Heart right ventricle (tissue), 16 donors: ENCODE measurements at regions not wholly inside any gene's neighbourhood (a gene's known extent, or its start where the extent isn't known, plus 50 kb on each side); places are given as distances from the start of the nearest gene placed in this dataset.

Source experiments
- ATAC-seq, 8 donors: fragments of 200-7000 bp; cut with Tn5 transposase; one replicate each; pipeline ENCODE4 v1.9.1; 2020; ENCODE audit warnings: mild to moderate bottlenecking in 8 of 8, moderate library complexity in 8 of 8, moderate number of reproducible peaks in 1 of 8
- DNase-seq, 2 donors: peaks; one replicate each; pipeline ENCODE4 v3.0.0-alpha.2; 2020
- H3K27ac ChIP-seq, 10 donors: fragments of 200-600 bp; sonication (generic) in 2 of 10; one replicate each; pipeline versions ENCODE4 v1.5.0 to v1.8.0; 2020 to 2022; ENCODE audit warnings: mild to moderate bottlenecking in 3 of 10
- H3K27me3 ChIP-seq, 7 donors: fragments of 200-600 bp; one replicate each; pipeline ENCODE4 v1.8.0; 2021 to 2022; ENCODE audit warnings: mild to moderate bottlenecking in 2 of 7
- H3K36me3 ChIP-seq, 9 donors: fragments of 200-600 bp; sonication (generic) in 1 of 9; one replicate each; pipeline versions ENCODE4 v1.5.0 to v1.8.0; 2020 to 2022; ENCODE audit warnings: mild to moderate bottlenecking in 2 of 9
- H3K4me1 ChIP-seq, 9 donors: fragments of 200-600 bp; sonication (generic) in 1 of 9; one replicate each; pipeline versions ENCODE4 v1.5.0 to v1.8.0; 2020 to 2022; ENCODE audit warnings: mild to moderate bottlenecking in 4 of 9
- H3K4me3 ChIP-seq, 10 donors: fragments of 200-600 bp; sonication (generic) in 2 of 10; one replicate each; pipeline versions ENCODE4 v1.5.0 to v1.8.0; 2020 to 2022; ENCODE audit warnings: mild to moderate bottlenecking in 7 of 10, moderate library complexity in 2 of 10
- H3K9me3 ChIP-seq, 11 donors: fragments of 200-600 bp in 10 of 11; sonication (generic) in 2 of 11; one replicate each; pipeline versions ENCODE4 v1.5.0 to v1.8.0; 2013 to 2022; ENCODE audit warnings: mild to moderate bottlenecking in 2 of 11, control low read depth in 1 of 11, moderate library complexity in 1 of 11
- WGBS, 2 donors: extraction: QIAGEN DNeasy Blood & Tissue Kit; methylation state at CpG; one replicate each; pipeline ENCODE4 v1.1.7; 2013; ENCODE audit warnings: inconsistent platforms in 1 of 2; 5-methylcytosine and 5-hydroxymethylcytosine counted together
- intact Hi-C, 10 donors: fragments of 100-400 bp; cut with DNase I; formaldehyde crosslinking; loops; one replicate each; pipeline versions ENCODE4 v1.11.1 to v1.14.2; 2022
- TF ChIP-seq, protein P1 (sequence below), 9 donors: fragments of 200-600 bp; sonication (generic) in 2 of 9; IDR thresholded peaks; one replicate each; pipeline versions ENCODE4 v1.5.0 to v1.8.0; 2021 to 2022; ENCODE audit warnings: antibody characterized with exemption in 9 of 9, mild to moderate bottlenecking in 5 of 9, moderate library complexity in 1 of 9
- donor health status: Arrhythmogenic right ventricular cardiomyopathy.
- donor health status: ischemic (EF 13 %, LVEDD 7.1; RV severe dilation, severe dysfunction).
- donor health status: healthy with polysubstance abuse.
- donor health status: DM: no; HTN: yes; CAD: no.
- donor health status: DM: no; HTN: no; CAD: no.
- donor health status: ischemic (EF 25% LVEDD 6.9; RV normal size, moderate dysfunction).
- donor health status: ischemic (EF 25% LVEDD 5.7; RV mildly dilated, moderate dysfunction).
- donor health status: healthy.
- donor health status: DM: yes; HTN: yes; CAD: no.
- donor health status: Ischemic cardiomyopathy.
- donor health status: ischemic (EF 35%, LVEDD 5.7; RV mildly dilated, moderate dysfunction).
- donor health status: nonischemic (EF 11% LVEDD 7.7; RV severe dilation, severe dysfunction).
- donor health status: DM: yes; HTN: yes; CAD: no.
- donor health status: PGD.
- donor health status: ischemic (EF 29% LVEDD 5.4; RV normal size, mild dysfunction).
- donor health status: nonischemic (EF 23%, LVEDD 6.1; RV moderate dilation, normal function).

DNA sequence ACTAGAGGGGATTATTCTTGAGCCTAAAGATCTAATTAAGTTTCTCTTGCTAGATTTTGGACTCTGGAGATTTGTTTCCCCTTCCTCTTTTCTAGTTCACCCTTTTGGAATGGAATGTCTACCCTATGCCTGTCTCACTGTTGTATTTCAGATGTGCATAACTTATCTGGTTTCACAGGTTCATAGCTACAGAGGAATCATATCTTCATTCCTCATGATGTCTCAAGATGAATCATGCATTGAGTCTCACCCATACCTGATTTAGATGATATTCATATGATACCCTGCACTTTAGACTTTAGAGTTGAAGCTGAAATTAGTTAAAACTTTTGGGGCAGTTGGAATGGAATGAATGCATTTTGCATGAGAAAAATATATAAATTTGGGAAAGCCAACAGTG is 246.7 kb downstream of the HS3ST1 start:
- no peaks in the 10 kb centered on the region for H3K4me1 ChIP-seq
- H3K27me3 ChIP-seq, result peaks cover 0 to 5% (median 0%) of the 10 kb centered on the region in 7 donors
- intact Hi-C loops, result no loop called here
- ATAC-seq (no peak), DNase-seq (no peak)
- H3K9me3 ChIP-seq, result no peaks in the 10 kb centered on the region
- no peaks in the 10 kb centered on the region for H3K36me3 ChIP-seq
- TF ChIP-seq, protein P1, sequence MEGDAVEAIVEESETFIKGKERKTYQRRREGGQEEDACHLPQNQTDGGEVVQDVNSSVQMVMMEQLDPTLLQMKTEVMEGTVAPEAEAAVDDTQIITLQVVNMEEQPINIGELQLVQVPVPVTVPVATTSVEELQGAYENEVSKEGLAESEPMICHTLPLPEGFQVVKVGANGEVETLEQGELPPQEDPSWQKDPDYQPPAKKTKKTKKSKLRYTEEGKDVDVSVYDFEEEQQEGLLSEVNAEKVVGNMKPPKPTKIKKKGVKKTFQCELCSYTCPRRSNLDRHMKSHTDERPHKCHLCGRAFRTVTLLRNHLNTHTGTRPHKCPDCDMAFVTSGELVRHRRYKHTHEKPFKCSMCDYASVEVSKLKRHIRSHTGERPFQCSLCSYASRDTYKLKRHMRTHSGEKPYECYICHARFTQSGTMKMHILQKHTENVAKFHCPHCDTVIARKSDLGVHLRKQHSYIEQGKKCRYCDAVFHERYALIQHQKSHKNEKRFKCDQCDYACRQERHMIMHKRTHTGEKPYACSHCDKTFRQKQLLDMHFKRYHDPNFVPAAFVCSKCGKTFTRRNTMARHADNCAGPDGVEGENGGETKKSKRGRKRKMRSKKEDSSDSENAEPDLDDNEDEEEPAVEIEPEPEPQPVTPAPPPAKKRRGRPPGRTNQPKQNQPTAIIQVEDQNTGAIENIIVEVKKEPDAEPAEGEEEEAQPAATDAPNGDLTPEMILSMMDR (IDR thresholded peaks at IDR 0.05), result no peak
- H3K4me3 ChIP-seq, result no peak overlapping the region
- no peak overlapping the region for H3K27ac ChIP-seq

DNA sequence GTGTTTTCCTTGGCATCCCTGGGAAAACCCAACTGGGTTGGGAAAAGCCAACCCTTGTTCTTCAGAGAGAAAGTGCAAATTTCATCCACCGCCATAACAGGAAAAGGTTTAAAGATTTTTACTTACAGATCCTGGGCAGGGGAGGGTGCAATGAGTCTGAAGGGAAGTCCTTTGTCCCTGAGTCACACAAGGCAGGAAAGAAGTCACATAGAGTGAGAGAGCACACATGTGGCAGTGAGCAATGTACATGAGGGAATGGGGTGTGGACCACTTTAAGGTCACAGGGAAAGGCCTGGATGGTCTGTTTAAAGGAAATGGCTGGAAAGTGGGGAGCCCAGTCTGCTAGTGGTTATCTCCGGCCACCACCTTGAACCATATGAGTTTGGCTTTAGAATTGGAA is 248.9 kb downstream of the HS3ST1 start:
- DNase-seq, result no peak
- H3K4me3 ChIP-seq, result no peak overlapping the region
- TF ChIP-seq, protein P1 (IDR thresholded peaks at IDR 0.05), result no peak
- 88 to 91% methylated on average over 2 of the region's 2 CpGs for WGBS, 2 donors
- H3K9me3 ChIP-seq, result no peaks in the 10 kb centered on the region
- no peak overlapping the region for H3K27ac ChIP-seq
- intact Hi-C loops, result no loop called here
- H3K36me3 ChIP-seq, result no peaks in the 10 kb centered on the region
- no peak for ATAC-seq
- H3K27me3 ChIP-seq, result no peaks in the 10 kb centered on the region
- no peaks in the 10 kb centered on the region for H3K4me1 ChIP-seq

DNA sequence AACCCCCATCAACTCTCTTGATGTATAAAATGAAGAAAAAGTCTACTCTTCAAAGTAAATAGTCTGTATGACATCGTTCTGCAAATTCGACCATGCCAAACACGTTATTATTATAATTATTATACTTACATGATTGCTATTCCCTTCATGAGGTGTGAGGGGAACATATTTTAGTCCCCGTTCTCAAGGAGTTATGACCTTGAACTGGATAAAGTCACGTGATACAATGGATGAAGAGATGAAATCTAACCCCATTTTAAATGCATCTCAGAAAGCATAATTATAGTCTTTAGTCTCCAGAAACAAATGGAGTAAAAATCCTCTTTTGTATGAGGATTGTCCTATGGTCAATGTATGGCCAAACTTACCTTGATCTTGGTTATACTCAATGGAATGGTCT is 250.3 kb downstream of the HS3ST1 start:
- H3K27ac ChIP-seq, result no peak overlapping the region
- H3K36me3 ChIP-seq, result no peaks in the 10 kb centered on the region
- DNase-seq (no peak), ATAC-seq (no peak)
- TF ChIP-seq, protein P1 (IDR thresholded peaks at IDR 0.05), result no peak
- WGBS, 2 donors, result 81 to 85% methylated on average over 5 of the region's 5 CpGs
- intact Hi-C loops, result no loop called here
- no peaks in the 10 kb centered on the region for H3K9me3 ChIP-seq
- H3K4me1 ChIP-seq, result no peaks in the 10 kb centered on the region
- H3K27me3 ChIP-seq, result no peaks in the 10 kb centered on the region
- no peak overlapping the region for H3K4me3 ChIP-seq

DNA sequence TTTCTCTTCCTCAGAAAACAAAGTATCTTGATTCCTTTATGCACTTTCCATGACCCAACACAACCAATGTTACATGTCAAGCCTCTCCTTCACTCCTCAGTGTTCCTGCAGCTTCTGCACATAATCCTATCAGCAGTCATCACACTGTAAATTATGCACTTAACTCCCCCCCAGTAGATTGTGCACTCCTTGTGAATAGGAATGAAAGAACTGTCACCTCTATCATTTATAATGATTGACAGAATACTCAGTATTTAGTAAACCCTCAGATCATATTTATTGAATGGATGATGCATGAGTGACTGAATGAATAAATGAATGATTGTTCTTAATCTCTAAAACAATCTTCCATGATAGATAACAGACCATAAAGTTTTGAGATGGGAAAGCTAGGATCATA is 253.3 kb downstream of the HS3ST1 start:
- Histone ChIP-seq H3K27ac (no peak overlapping the region), H3K4me3 (no peak overlapping the region), H3K4me1 (no peaks in the 10 kb centered on the region), H3K27me3 (no peaks in the 10 kb centered on the region), H3K9me3 (no peaks in the 10 kb centered on the region), H3K36me3 (no peaks in the 10 kb centered on the region)
- ATAC-seq, result no peak
- intact Hi-C loops, result no loop called here
- no peak for DNase-seq
- TF ChIP-seq, protein P1 (IDR thresholded peaks at IDR 0.05), result no peak

DNA sequence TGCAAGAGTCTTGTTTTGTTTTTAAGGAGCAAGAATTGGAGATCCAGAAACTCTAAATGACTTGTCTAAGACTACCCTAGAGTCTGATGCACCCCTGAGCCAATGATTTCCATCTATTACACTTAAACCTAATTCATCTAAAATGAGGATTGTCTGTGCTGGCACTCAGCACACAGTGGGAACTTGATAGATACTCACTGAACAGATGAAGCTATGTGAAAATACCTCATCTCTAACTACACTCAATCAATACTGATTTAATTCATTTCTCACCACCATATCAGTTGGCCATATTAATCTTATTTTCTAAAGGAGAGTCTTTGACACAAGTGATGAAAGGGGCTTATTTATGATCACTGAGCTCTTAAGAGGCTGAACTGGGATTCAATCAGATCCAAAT is 262.1 kb downstream of the HS3ST1 start:
- Histone ChIP-seq H3K27ac (no peak overlapping the region), H3K27me3 (no peaks in the 10 kb centered on the region), H3K9me3 (no peaks in the 10 kb centered on the region), H3K4me1 (no peaks in the 10 kb centered on the region), H3K36me3 (no peaks in the 10 kb centered on the region), H3K4me3 (no peak overlapping the region)
- intact Hi-C loops, result no loop called here
- DNase-seq, result no peak
- ATAC-seq, result no peak
- TF ChIP-seq, protein P1 (IDR thresholded peaks at IDR 0.05), result no peak
